Mesothelial cell of epicardium (in vitro differentiated cells): ENCODE measurements at regions not wholly inside any gene's neighbourhood (a gene's known extent, or its start where the extent isn't known, plus 50 kb on each side); places are given as distances from the start of the nearest gene placed in this dataset.

ENCODE experiments used
- DNase-seq, 2 experiments: peaks; one replicate each; pipeline ENCODE4 v3.0.0; 2021; ENCODE audit warnings: low spot score in 2 of 2; ENCODE audit not compliant: unreplicated experiment in 2 of 2
- H3K27ac Mint-ChIP-seq: 2 replicates; pipeline ENCODE4 v1.8.0; 2021; ENCODE audit warnings: mixed read lengths
- H3K27me3 Mint-ChIP-seq: 2 replicates; pipeline ENCODE4 v1.8.0; 2021; ENCODE audit warnings: low read depth, mixed read lengths
- H3K36me3 Mint-ChIP-seq: 2 replicates; pipeline ENCODE4 v1.8.0; 2021; ENCODE audit warnings: mixed read lengths
- H3K4me1 Mint-ChIP-seq: 2 replicates; pipeline ENCODE4 v1.8.0; 2021; ENCODE audit warnings: mixed read lengths
- H3K4me3 Mint-ChIP-seq: 2 replicates; pipeline ENCODE4 v1.8.0; 2021; ENCODE audit warnings: mild to moderate bottlenecking, moderate library complexity, mixed read lengths
- H3K9me3 Mint-ChIP-seq: 2 replicates; pipeline ENCODE4 v1.8.0; 2021; ENCODE audit warnings: mixed read lengths
- TF ChIP-seq, protein P1 (sequence below): fragments of 200-600 bp; sonication (generic); IDR thresholded peaks from one replicate; pipeline ENCODE4 v1.5.0; 2021; ENCODE audit warnings: antibody characterized with exemption; ENCODE audit not compliant: unreplicated experiment

DNA sequence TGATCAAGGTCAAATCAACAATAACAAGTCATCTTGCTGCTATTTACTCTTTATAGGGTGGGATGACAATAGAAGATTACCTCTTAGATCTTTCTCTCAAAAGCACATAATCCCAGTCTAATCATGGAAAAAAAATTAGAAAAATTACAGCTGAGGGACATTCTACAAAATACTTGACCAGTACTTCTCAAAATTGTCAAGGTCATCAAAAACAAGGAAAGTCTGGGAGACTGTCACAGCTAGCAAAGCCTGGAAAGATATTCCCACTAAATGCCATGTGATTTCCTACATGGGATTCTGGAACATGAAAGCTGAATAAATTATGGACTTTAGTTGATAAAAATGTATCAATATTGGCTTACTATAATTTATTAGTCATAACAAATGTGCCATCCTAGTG is 276.2 kb downstream of the RNF144A start:
- Mint-ChIP-seq H3K36me3 (peaks cover 3% of the 10 kb centered on the region), H3K27ac (peak overlapping the region; percentile 64), H3K27me3 (no peaks in the 10 kb centered on the region), H3K4me1 (peaks cover 27% of the 10 kb centered on the region), H3K4me3 (no peak overlapping the region), H3K9me3 (peaks cover 2% of the 10 kb centered on the region)
- DNase-seq: no peak
- TF ChIP-seq, protein P1, sequence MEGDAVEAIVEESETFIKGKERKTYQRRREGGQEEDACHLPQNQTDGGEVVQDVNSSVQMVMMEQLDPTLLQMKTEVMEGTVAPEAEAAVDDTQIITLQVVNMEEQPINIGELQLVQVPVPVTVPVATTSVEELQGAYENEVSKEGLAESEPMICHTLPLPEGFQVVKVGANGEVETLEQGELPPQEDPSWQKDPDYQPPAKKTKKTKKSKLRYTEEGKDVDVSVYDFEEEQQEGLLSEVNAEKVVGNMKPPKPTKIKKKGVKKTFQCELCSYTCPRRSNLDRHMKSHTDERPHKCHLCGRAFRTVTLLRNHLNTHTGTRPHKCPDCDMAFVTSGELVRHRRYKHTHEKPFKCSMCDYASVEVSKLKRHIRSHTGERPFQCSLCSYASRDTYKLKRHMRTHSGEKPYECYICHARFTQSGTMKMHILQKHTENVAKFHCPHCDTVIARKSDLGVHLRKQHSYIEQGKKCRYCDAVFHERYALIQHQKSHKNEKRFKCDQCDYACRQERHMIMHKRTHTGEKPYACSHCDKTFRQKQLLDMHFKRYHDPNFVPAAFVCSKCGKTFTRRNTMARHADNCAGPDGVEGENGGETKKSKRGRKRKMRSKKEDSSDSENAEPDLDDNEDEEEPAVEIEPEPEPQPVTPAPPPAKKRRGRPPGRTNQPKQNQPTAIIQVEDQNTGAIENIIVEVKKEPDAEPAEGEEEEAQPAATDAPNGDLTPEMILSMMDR: no peak

DNA sequence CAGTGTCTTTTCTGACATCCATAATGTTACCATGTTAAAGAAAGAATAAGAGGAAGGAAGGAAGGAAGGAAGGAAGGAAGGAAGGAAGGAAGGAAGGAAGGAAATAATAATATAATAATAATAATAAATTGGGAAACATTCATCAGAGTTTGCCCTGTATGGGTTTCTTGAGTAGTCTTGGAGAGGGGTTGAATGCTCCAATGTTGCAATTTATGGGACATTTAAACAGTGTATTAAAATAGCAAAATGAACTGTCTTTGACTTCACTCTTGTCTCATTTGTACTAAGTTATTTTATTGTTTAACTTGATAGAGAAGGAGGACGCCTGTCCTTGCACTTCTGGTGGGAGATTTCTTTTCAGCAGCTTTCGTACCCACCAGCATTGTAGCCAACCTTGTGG is 277.7 kb downstream of the RNF144A start:
- DNase-seq: no peak
- H3K27ac Mint-ChIP-seq: no peak overlapping the region
- H3K4me1 Mint-ChIP-seq: peaks cover 25% of the 10 kb centered on the region

DNA sequence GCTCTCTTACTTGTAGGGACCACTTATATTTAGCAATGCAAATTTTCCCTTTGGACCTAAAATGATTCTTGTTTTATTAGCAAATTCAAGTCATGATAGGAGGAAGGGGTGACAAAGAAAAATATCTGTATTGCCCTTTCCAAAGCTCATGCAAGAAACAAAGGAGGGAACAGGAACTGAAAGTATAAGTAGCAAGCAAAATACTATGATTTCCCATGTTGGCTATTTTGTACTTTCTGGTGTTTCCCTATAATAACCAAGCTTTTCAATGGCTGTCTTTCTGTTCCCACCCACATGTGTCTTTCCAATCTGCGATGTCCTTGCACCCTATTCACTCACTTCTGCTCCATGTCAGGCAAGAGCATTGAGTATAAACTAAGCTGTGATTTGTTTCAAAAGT is 279.7 kb downstream of the RNF144A start:
- TF ChIP-seq, protein P1: no peak
- Mint-ChIP-seq H3K36me3 (peaks cover 5% of the 10 kb centered on the region), H3K9me3 (peaks cover 4% of the 10 kb centered on the region), H3K4me3 (no peak overlapping the region), H3K27ac (no peak overlapping the region), H3K4me1 (peaks cover 8% of the 10 kb centered on the region), H3K27me3 (no peaks in the 10 kb centered on the region)
- no peak for DNase-seq

More for the DNA sequence above, 277.7 kb downstream of the RNF144A start:
- Mint-ChIP-seq H3K36me3 (peaks cover 5% of the 10 kb centered on the region), H3K27me3 (no peaks in the 10 kb centered on the region), H3K4me3 (no peak overlapping the region), H3K9me3 (peaks cover 4% of the 10 kb centered on the region)
- TF ChIP-seq, protein P1: no peak

DNA sequence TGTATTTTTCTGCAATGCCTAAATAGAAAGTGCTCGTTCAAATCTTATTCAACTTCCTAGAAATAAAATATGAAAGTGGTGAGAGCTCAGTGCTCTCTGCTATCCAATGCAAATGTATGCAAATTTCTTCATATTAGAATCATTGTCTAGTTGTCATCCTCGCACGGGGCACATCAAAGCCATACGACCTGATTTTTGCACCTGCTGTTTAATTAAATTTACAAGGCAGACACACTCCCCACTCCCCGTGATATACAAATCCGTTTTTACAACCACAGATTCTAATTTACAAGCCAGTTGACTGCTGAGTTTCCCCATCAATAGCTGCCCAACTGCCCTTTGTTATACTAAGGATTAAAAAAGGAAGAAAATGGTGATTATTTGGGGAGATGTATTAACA is 284.6 kb downstream of the RNF144A start:
- no peak overlapping the region for H3K4me3 Mint-ChIP-seq
- no peak for DNase-seq
- TF ChIP-seq, protein P1: no peak
- H3K36me3 Mint-ChIP-seq: peaks cover 3% of the 10 kb centered on the region
- no peaks in the 10 kb centered on the region for H3K27me3 Mint-ChIP-seq
- peaks cover 9% of the 10 kb centered on the region for H3K4me1 Mint-ChIP-seq
- H3K9me3 Mint-ChIP-seq: peaks cover 4% of the 10 kb centered on the region
- no peak overlapping the region for H3K27ac Mint-ChIP-seq

DNA sequence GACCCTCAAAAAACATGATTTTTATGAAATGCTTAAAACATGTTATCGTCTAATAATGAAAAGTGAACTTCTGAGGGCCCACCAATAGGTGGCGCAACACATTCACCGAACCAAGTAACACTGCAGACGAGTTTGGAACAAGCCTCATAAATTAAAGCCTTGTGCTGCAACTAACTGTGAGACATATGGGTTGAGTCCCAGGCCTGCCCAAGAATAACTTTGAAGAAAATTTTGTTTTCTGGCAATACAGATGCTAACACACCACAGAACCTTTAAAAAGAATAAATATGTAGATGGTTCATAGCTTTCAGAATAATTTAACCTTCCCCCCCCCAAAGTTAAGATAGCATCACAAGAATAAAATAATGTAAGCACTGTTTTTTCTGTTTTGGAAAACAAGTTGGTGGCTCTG is 285.9 kb downstream of the RNF144A start:
- Mint-ChIP-seq H3K27ac (peak overlapping the region; percentile 47), H3K4me3 (no peak overlapping the region), H3K36me3 (peaks cover 3% of the 10 kb centered on the region), H3K4me1 (peaks cover 9% of the 10 kb centered on the region), H3K9me3 (peaks cover 4% of the 10 kb centered on the region), H3K27me3 (no peaks in the 10 kb centered on the region)
- DNase-seq: peak in 1 of 2 experiments; percentile 70
- TF ChIP-seq, protein P1: peak; percentile 99

DNA sequence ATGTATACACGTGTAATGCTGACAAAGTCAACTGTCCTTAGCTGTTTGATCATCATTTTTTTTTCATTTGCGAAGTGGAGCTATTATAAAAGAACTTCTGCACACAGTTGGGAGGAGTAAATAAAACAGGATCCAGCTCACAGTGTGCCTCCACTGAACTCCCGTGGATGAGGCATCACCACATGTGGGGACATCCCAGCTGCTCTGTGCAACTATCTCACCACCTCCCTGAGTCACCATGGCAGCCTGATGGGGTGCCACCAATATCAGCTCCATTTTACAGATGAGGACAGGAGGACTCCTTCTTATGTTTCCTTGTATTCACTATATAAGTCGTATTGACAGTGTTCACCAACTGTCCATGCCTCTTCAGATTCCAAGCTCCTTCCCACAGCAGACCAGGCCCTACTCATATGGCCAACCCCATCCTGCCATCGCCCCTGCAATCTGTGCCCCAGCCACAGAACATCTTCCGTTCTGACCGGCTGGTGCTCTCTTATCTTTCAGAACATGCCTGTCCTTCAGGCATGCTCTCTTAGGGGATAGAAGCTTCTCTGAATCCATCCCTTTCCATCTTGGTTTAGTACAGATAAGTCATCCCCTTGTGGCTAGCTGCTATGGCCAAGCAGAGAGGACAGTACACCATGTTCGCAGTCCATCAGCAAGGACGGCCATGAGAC is 288.1 kb downstream of the RNF144A start:
- H3K9me3 Mint-ChIP-seq: no peaks in the 10 kb centered on the region
- no peak overlapping the region for H3K4me3 Mint-ChIP-seq
- DNase-seq: no peak
- H3K27ac Mint-ChIP-seq: no peak overlapping the region
- no peaks in the 10 kb centered on the region for H3K27me3 Mint-ChIP-seq
- TF ChIP-seq, protein P1: no peak
- H3K4me1 Mint-ChIP-seq: peaks cover 18% of the 10 kb centered on the region
- H3K36me3 Mint-ChIP-seq: no peaks in the 10 kb centered on the region
